ENCODE measurements at regions not wholly inside any gene's neighbourhood (a gene's known extent, or its start where the extent isn't known, plus 50 kb on each side); places are given as distances from the start of the nearest gene placed in this dataset.

- in situ Hi-C loops (cut with HindIII; ENCODE audit: low pct_unique_long_range_greater_than_20kb, low sequenced_read_pairs) = no loop called here
- no peak for DNase-seq (ENCODE audit: low read depth)
These were observed 138.8 kb downstream of the OAT start for GRCh38 chr10:124279882-124280281.

GRCh38 chr10:124279298-124279697 lies 139.4 kb downstream of the OAT start:
- DNase-seq (ENCODE audit: low read depth) = no peak
- in situ Hi-C loops (cut with HindIII; ENCODE audit: low pct_unique_long_range_greater_than_20kb, low sequenced_read_pairs) = no loop called here

GRCh38 chr10:124278356-124278755 lies 140.4 kb downstream of the OAT start:
- DNase-seq (ENCODE audit: low read depth) = no peak
- in situ Hi-C loops (cut with HindIII; ENCODE audit: low pct_unique_long_range_greater_than_20kb, low sequenced_read_pairs) = no loop called here

GRCh38 chr10:124273141-124273540 lies 145.6 kb downstream of the OAT start:
- DNase-seq (ENCODE audit: low read depth) = peak; percentile 14
- in situ Hi-C loops (cut with HindIII; ENCODE audit: low pct_unique_long_range_greater_than_20kb, low sequenced_read_pairs) = no loop called here

GRCh38 chr10:124271676-124272075 lies 147.0 kb downstream of the OAT start:
- in situ Hi-C loops (cut with HindIII; ENCODE audit: low pct_unique_long_range_greater_than_20kb, low sequenced_read_pairs) = no loop called here

GRCh38 chr10:124270530-124271327 lies 148.0 kb downstream of the OAT start:
- in situ Hi-C loops (cut with HindIII; ENCODE audit: low pct_unique_long_range_greater_than_20kb, low sequenced_read_pairs) = no loop called here
- no peak for DNase-seq (ENCODE audit: low read depth)

More at GRCh38 chr10:124271676-124272075, 147.0 kb downstream of the OAT start:
- DNase-seq (ENCODE audit: low read depth) = no peak

GRCh38 chr10:124268976-124269375 lies 149.7 kb downstream of the OAT start:
- in situ Hi-C loops (cut with HindIII; ENCODE audit: low pct_unique_long_range_greater_than_20kb, low sequenced_read_pairs) = no loop called here
- DNase-seq (ENCODE audit: low read depth) = no peak

- no peak for DNase-seq (ENCODE audit: low read depth)
- in situ Hi-C loops (cut with HindIII; ENCODE audit: low pct_unique_long_range_greater_than_20kb, low sequenced_read_pairs) = no loop called here
These were observed 150.7 kb downstream of the OAT start for GRCh38 chr10:124267911-124268549.

- no peak for DNase-seq (ENCODE audit: low read depth)
- in situ Hi-C loops (cut with HindIII; ENCODE audit: low pct_unique_long_range_greater_than_20kb, low sequenced_read_pairs) = no loop called here
These were observed 151.4 kb downstream of the OAT start for GRCh38 chr10:124267231-124267885.

GRCh38 chr10:124266468-124267230 lies 152.1 kb downstream of the OAT start:
- no peak for DNase-seq (ENCODE audit: low read depth)
- in situ Hi-C loops (cut with HindIII; ENCODE audit: low pct_unique_long_range_greater_than_20kb, low sequenced_read_pairs) = no loop called here

- in situ Hi-C loops (cut with HindIII; ENCODE audit: low pct_unique_long_range_greater_than_20kb, low sequenced_read_pairs) = no loop called here
- DNase-seq (ENCODE audit: low read depth) = no peak
These were observed 152.8 kb downstream of the OAT start for GRCh38 chr10:124265776-124266467.

- DNase-seq (ENCODE audit: low read depth) = no peak
- in situ Hi-C loops (cut with HindIII; ENCODE audit: low pct_unique_long_range_greater_than_20kb, low sequenced_read_pairs) = no loop called here
These were observed 153.4 kb downstream of the OAT start for GRCh38 chr10:124265391-124265745.

GRCh38 chr10:124264711-124265390 lies 153.9 kb downstream of the OAT start:
- no peak for DNase-seq (ENCODE audit: low read depth)
- in situ Hi-C loops (cut with HindIII; ENCODE audit: low pct_unique_long_range_greater_than_20kb, low sequenced_read_pairs) = no loop called here

GRCh38 chr10:124264271-124264670 lies 154.5 kb downstream of the OAT start:
- no peak for DNase-seq (ENCODE audit: low read depth)
- in situ Hi-C loops (cut with HindIII; ENCODE audit: low pct_unique_long_range_greater_than_20kb, low sequenced_read_pairs) = no loop called here

- in situ Hi-C loops (cut with HindIII; ENCODE audit: low pct_unique_long_range_greater_than_20kb, low sequenced_read_pairs) = no loop called here
These were observed 155.0 kb downstream of the OAT start for GRCh38 chr10:124263726-124264125.

GRCh38 chr10:124262971-124263370 lies 155.8 kb downstream of the OAT start:
- in situ Hi-C loops (cut with HindIII; ENCODE audit: low pct_unique_long_range_greater_than_20kb, low sequenced_read_pairs) = no loop called here
- DNase-seq (ENCODE audit: low read depth) = no peak

More at GRCh38 chr10:124263726-124264125, 155.0 kb downstream of the OAT start:
- no peak for DNase-seq (ENCODE audit: low read depth)

GRCh38 chr10:124262234-124262865 lies 156.4 kb downstream of the OAT start:
- DNase-seq (ENCODE audit: low read depth) = no peak
- in situ Hi-C loops (cut with HindIII; ENCODE audit: low pct_unique_long_range_greater_than_20kb, low sequenced_read_pairs) = no loop called here
